KMS-11 (cell line): ENCODE measurements at regions not wholly inside any gene's neighbourhood (a gene's known extent, or its start where the extent isn't known, plus 50 kb on each side); places are given as distances from the start of the nearest gene placed in this dataset.

Experiments used
- H2AFZ ChIP-seq: fragments of 200-600 bp; sonication (generic); 2 replicates; pipeline ENCODE4 v1.6.1; 2016; ENCODE audit warnings: antibody characterized with exemption, mixed run types, low read depth
- H3K27ac ChIP-seq: fragments of 200-600 bp; sonication (generic); 2 replicates; pipeline ENCODE4 v1.6.1; 2016; ENCODE audit warnings: mild to moderate bottlenecking, mixed run types
- H3K27me3 ChIP-seq: fragments of 200-600 bp; sonication (generic); 2 replicates; pipeline ENCODE4 v1.6.1; 2017; ENCODE audit warnings: mild to moderate bottlenecking, low read depth, mixed run types, moderate library complexity; ENCODE audit not compliant: insufficient read depth
- H3K36me3 ChIP-seq: fragments of 200-600 bp; sonication (generic); 2 replicates; pipeline ENCODE4 v1.6.1; 2017; ENCODE audit warnings: mild to moderate bottlenecking, mixed run types; ENCODE audit not compliant: insufficient read depth
- H3K4me1 ChIP-seq: fragments of 200-600 bp; sonication (generic); 2 replicates; pipeline ENCODE4 v1.6.1; 2016; ENCODE audit warnings: mild to moderate bottlenecking, low read depth, mixed run types; ENCODE audit not compliant: poor library complexity, severe bottlenecking
- H3K4me2 ChIP-seq: fragments of 200-600 bp; sonication (generic); 2 replicates; pipeline ENCODE4 v1.7.0; 2016; ENCODE audit warnings: mild to moderate bottlenecking, mixed run types
- H3K4me3 ChIP-seq: fragments of 200-600 bp; sonication (generic); IDR thresholded peaks from 2 replicates; pipeline ENCODE4 v1.6.1; 2017; ENCODE audit warnings: low read depth, low read length, mixed read lengths; ENCODE audit not compliant: insufficient read depth
- H3K79me2 ChIP-seq: fragments of 200-600 bp; sonication (generic); 2 replicates; pipeline ENCODE4 v1.6.1; 2016; ENCODE audit warnings: low read depth, mixed run types; ENCODE audit not compliant: insufficient read depth
- H3K9ac ChIP-seq: fragments of 200-600 bp; sonication (generic); 2 replicates; pipeline ENCODE4 v1.6.1; 2016; ENCODE audit warnings: mild to moderate bottlenecking, mixed run types
- H4K20me1 ChIP-seq: fragments of 200-600 bp; sonication (generic); 2 replicates; pipeline ENCODE4 v1.6.1; 2016; ENCODE audit warnings: mild to moderate bottlenecking, mixed run types; ENCODE audit not compliant: insufficient read depth
- CTCF ChIP-seq: fragments of 200-600 bp; sonication (generic); conservative IDR thresholded peaks from 2 replicates; pipeline ENCODE4 v1.6.1; 2017; ENCODE audit warnings: low read depth, mild to moderate bottlenecking, antibody characterized with exemption, low read length, moderate library complexity, mixed read lengths

GRCh38 chr3:102802819-102803420, 368.1 kb downstream of the ZPLD1 start:
- no peaks in the 10 kb centered on the region for H3K4me1 ChIP-seq
- H3K79me2 ChIP-seq, result no peaks in the 10 kb centered on the region
- H3K27me3 ChIP-seq, result no peaks in the 10 kb centered on the region
- no peak overlapping the region for H2AFZ ChIP-seq
- no peak overlapping the region for H3K9ac ChIP-seq
- H3K4me2 ChIP-seq, result no peak overlapping the region
- H3K36me3 ChIP-seq, result no peaks in the 10 kb centered on the region
- H4K20me1 ChIP-seq, result no peaks in the 10 kb centered on the region
- H3K4me3 ChIP-seq, result no peak overlapping the region
- H3K27ac ChIP-seq, result no peak overlapping the region
- no peak for TF ChIP-seq CTCF

GRCh38 chr3:102810937-102811336, 376.1 kb downstream of the ZPLD1 start:
- no peak for TF ChIP-seq CTCF
- no peaks in the 10 kb centered on the region for H3K27me3 ChIP-seq
- no peak overlapping the region for H3K27ac ChIP-seq
- H3K9ac ChIP-seq, result no peak overlapping the region
- H3K36me3 ChIP-seq, result no peaks in the 10 kb centered on the region
- H3K4me1 ChIP-seq, result no peaks in the 10 kb centered on the region
- no peak overlapping the region for H2AFZ ChIP-seq
- no peak overlapping the region for H3K4me2 ChIP-seq
- H3K4me3 ChIP-seq, result no peak overlapping the region
- no peaks in the 10 kb centered on the region for H4K20me1 ChIP-seq
- H3K79me2 ChIP-seq, result no peaks in the 10 kb centered on the region

- Histone ChIP-seq H3K79me2 (no peaks in the 10 kb centered on the region), H2AFZ (no peak overlapping the region), H4K20me1 (no peaks in the 10 kb centered on the region), H3K36me3 (no peaks in the 10 kb centered on the region), H3K4me1 (no peaks in the 10 kb centered on the region), H3K9ac (no peak overlapping the region), H3K4me3 (no peak overlapping the region), H3K27me3 (no peaks in the 10 kb centered on the region), H3K4me2 (no peak overlapping the region), H3K27ac (no peak overlapping the region)
- TF ChIP-seq CTCF, result no peak
Observed at GRCh38 chr3:102826636-102827035, 391.8 kb downstream of the ZPLD1 start.

- no peak for TF ChIP-seq CTCF
- H3K9ac ChIP-seq, result no peak overlapping the region
- H3K36me3 ChIP-seq, result no peaks in the 10 kb centered on the region
- H3K4me1 ChIP-seq, result no peaks in the 10 kb centered on the region
- no peaks in the 10 kb centered on the region for H3K79me2 ChIP-seq
- H4K20me1 ChIP-seq, result no peaks in the 10 kb centered on the region
- no peak overlapping the region for H3K4me3 ChIP-seq
- H3K27me3 ChIP-seq, result no peaks in the 10 kb centered on the region
- H3K4me2 ChIP-seq, result no peak overlapping the region
- no peak overlapping the region for H3K27ac ChIP-seq
- no peak overlapping the region for H2AFZ ChIP-seq
Observed at GRCh38 chr3:102827386-102827785, 392.6 kb downstream of the ZPLD1 start.
